OCI-M2 (cell line): ENCODE measurements at regions not wholly inside any gene's neighbourhood (a gene's known extent, or its start where the extent isn't known, plus 50 kb on each side); places are given as distances from the start of the nearest gene placed in this dataset.

ENCODE experiments used
- DNase-seq: peaks from one replicate; lab custom pipeline; 2025; ENCODE audit not compliant: unreplicated experiment; lab: John Stamatoyannopoulos, UW

DNA sequence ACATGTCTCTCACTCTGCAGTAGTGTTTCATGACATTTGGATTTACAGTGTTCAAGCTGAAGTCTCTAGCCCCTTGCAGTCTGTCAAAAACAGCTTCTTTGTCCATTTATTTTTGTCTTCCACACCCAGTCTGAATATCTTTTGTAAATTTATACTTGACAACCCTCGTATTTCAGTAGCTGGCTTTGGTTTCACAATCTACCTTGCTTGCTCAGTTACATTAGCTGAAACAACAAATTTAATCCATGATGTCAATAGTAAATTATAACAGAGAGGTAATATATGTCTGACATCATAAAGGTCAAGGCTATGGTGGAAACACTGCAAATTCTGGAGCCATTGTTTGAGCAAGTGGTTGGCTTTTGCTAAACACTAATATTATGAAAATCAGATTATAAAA lies 328.7 kb downstream of the MTX2 start:
- DNase-seq = no peak

DNA sequence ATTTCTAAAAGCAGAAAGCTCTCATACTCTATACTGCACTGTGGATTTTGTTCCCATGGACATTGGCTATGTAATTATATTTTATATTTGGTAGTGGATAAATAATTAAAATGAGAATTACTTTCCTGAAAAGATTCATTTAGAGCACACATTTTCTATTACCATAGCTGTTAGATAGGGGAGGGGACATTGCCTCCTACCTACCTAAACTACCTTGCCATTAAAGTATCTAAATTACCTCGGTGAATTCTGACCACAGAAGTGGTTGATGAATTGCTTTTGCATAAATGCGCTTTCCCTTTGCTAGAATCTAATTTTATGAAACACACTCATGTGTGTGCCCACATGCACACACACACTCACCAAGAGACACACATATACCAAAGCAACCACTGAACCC lies 329.1 kb downstream of the MTX2 start:
- no peak for DNase-seq

DNA sequence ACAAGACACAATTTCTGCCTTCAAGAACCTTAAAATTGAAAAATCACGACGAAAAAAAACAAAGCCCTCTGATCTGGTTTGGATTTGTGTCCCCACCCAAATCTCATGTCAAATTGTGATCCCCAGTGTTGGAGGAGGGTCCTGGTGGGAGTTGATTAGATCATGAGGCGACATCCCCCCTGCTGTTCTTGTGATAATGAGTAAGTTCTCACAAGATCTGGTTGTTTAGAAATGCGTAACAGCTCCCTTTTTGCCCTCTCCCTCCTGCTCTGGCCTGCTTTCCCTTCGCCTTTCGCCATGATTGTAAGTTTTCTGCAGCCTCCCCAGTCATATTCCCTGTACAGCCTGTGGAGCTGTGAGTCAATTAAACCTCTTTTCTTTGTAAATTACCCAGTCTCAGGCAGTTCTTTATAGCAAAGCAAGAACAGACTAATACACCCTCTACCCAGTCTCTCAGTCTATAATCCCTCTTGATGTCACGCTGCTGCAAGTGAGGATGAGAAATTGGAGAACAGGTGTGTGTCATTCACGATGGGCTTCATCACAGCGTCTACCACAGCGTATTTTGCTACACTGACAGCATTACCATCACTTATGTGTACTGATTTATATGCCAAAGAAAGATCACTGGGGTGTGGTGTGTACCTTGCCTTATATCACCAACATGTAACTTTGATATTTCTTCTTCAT lies 330.7 kb downstream of the MTX2 start:
- DNase-seq = no peak

DNA sequence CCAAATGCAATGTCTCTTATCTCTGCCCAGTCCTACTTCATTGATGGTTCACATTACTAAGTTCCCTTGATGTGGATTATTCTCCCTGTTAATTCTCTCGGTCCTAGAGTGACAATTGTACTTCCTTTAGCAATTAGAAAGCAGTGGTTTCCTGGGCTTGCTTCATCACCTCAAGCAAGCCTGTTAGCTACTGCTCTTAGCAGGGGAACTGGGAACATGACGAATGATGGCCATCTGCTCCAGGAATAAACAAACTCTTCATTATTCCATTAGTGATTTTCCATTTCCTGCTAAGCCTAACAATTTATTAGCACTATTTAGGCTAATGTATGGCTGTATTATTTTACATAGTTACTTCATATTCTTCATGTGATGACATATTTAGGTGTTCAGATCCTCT lies 331.8 kb downstream of the MTX2 start:
- no peak for DNase-seq

DNA sequence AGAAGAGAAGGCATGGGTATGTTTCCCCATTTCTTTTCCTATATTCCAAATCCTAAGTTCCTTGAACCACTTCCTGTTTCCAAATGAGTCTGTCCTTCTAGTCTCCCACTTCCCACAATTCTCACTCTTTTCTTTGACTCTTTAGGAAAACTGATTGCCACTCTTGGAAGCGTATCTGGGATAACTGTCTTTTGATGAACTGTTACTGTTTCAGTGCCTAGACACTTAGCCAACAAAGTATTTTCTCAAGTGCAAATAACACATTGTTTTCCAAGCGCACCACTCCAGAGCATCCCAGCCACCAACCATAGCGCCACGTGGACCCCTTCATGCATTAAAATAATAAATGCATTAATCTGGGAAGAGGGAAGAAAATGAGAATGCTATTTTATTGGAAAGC lies 342.8 kb downstream of the MTX2 start:
- DNase-seq = no peak

DNA sequence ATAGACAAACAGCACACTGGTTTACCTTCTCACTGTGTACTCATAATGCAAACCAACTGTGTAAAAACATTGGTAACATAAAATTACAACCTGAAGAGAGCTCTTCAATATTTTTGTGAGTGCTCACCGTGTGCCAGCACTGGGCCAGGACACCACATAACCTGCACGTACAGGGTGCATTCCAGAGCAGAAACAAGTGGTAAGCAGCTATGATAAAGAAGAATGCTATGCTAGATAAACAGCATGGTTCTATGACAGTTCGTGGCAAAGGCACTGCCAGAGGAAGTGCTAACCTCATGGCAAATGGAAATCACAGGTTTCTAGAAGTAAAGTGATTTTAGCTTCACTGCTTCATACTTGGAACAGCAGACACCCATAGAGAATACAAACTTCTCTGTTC lies 343.5 kb downstream of the MTX2 start:
- no peak for DNase-seq

DNA sequence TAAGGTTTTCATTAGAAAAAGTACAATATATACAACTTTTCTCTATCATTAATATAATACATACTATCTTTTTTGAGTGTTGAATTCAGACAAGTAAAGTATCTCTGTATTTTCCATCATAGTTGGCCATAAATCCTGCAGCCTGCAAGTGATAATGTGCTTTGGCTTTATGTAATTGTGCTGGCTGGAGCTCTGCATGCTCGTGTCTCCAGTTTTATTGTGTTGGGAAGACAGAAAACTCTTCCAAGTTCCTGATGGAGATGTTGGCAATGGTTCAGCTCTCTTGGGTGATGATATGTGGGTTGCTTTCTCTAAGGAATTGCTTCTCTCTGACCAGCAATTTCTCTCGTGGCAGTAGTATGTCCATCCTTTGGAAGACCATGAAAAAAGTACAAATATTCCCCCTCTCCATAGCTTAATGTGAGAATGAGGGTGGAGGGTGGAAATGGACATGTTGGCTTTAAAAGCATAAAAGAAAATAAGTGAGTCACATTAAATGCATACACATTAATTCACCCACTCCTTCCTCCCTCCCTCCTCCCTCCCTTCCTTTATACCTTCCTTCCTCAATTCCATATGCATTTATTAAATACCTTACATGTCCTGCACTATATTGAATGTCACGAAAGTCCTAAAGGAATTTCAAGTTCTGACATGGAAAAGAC lies 344.2 kb downstream of the MTX2 start:
- DNase-seq = no peak

DNA sequence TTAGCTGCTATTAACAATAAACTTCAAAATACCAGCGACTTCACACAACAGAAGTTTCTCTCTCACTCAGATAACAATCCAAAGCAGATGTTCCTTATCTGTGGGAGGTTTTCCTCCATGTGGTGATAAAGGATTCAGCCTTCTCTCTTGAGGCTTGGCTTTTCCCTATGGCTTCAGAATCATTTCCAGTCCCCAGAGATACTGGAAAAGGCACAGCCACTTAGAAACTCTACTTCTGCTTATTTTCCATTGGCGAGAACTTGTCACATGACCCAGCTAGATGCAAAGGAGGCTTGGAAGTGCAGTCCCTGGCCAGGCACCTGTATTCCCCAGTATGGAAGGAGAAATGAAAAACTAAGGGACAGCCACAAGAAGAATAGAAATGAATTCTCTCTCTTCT lies 344.8 kb downstream of the MTX2 start:
- DNase-seq = no peak

DNA sequence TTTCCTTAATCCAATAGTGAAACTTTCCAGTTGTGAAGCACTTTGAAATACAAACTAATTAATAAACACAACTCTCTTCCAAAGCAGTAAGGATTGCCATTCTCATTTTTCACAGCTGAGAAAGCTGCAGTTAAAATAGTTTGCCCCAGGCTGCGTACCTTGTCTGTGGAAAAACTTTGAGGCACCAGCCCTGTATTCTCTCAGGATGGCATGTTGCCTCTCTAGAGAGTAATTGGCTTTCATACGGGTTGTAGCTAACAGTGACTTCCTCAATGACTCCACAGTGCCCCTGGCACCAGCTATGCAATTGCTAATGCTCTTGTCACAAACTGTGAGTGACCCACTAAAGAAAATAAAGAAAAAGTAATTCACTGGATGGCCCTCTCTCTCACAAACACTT lies 345.7 kb downstream of the MTX2 start:
- no peak for DNase-seq

DNA sequence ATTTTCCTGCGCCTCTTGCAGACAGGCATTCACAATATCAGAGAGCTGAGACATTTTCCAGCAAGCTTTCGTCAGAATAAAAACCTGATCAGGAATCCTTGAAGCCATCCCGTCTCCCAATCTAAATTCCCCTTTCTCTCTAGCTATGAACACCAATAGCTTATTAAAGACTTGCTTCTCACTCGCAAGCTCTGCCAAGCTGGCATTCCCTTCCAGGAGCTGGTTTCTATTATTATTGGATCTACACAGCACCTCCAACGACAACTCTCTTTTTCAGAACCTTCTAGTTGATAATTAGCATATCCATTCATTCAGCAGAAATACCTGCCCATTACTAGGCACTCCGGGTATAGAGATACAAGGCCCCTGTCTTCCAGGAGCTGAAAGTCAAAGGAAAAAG lies 350.3 kb downstream of the MTX2 start:
- no peak for DNase-seq

DNA sequence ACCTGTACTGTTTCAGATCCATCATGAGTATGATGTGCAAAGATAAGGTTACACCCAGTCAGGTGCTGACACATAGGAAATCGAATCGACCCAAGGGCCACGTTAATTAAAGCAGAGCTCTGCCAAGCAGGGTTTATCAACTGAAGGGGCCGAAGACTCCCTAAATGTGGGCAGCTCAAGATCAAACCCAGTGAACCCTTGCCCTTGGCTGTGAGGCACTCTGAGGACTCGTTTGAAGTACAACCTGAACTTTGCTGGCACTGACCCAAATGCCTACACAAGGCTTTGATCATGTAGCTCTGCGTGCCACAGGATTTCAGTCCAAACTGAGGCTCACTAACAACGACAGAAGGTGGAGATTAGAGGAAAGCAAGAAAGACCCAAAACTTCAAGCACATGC lies 352.1 kb downstream of the MTX2 start:
- no peak for DNase-seq

DNA sequence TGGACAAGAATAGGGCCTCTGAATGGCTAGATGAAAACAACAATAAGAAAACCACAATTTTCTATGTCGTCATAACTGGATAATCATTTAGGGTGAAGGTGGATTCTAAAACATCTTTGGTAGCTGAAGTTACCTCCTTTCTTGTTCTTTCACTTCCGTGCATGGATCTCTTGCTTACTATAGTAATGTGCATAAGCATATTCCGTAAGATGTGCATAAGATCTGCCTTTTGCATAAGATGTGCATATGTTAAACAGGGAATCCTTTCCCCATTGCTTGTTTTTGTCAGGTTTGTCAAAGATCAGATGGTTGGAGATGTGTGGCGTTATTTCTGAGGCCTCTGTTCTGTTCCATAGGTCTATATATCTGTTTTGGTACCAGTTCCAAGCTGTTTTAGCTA lies 353.6 kb downstream of the MTX2 start:
- no peak for DNase-seq

DNA sequence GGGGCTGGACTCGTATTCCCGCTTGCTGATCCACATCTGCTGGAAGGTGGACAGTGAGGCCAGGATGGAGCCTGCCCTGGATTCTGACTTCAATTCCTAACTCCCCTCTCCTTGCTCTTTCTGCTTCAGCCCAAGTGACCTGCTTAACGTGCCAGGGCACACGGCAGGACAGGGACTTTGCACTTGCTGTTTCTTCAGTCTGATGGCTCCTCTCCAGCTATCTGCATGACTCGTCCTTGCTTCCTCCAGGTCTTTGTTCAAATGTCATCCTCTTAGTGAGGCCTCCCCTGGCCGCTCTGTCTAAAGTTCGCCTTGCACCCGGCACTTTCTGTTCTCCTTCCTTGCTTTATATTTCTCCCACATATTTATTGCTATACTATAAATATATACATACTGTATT lies 357.6 kb downstream of the MTX2 start:
- DNase-seq = no peak

DNA sequence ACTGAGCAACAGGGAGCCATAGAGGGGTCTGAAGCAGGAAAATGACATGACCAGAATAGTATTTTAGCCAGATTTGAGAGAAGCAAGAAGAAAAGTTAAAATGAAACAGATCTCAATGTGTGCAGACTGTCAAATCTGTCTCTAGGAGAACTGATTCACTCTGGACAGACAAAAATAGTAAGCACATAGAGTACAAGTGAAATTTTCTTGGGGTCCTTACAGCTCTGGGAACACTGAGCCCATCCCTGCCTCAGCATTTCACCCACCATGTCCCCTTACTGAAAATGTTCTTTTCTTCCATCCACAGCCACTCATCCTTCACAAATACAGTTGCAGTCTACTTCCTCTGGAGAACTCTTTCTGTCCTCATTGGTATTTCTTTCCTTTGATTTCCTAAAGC lies 359.2 kb downstream of the MTX2 start:
- DNase-seq = no peak

DNA sequence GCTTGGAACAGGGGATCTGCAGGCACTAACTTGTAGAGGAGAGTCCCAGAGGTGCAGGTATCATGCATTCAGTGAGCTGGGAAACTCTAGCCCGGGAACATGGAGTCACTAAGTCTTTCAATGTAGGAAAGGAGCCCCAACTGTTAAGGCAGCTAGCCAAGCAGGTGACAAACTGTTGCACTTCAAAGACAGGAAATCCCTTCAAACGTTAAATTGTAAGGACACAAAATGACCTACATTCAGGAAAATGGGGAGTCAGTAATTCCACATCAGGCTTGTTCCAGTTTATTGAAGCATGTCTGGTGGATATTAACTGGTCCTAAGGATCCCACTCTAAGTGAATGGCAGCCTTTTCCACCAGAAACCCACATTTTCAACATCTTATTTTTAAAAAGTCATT lies 364.5 kb downstream of the MTX2 start:
- no peak for DNase-seq

DNA sequence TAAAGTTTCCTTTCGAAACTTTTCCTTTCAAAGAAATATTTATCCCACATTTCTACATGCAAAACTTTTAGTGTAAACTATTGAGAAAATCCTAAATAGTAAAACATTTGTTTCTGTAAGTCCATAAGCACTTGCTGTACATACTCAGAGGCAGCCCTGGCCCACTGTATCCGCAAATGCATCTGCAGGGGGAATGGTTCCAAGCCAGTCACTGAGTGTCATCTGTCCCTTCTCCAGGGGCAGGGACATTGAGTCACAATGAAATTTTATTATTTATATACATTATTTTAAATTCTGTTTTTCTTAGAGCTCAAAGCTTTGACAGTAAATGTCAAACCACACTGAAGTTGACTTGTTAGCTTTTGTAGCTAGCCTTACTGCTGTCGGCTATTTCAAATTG lies 367.2 kb downstream of the MTX2 start:
- no peak for DNase-seq

DNA sequence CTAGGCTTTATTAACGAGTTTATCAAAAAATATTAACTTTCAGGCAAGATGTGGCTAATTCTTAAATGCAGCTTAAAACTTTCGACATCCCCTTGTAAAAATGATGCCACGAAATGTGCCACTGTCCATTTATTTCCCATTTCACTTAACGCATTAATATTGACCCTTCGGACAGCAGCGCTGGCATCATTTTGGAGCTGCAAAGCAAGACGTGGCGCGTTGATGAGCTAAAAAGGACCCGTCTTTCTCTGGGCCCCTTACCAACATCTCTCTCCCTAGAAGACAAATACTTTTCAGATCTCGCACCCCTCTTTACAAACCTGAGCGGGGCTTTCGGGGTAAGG lies 367.9 kb downstream of the MTX2 start:
- DNase-seq = no peak

DNA sequence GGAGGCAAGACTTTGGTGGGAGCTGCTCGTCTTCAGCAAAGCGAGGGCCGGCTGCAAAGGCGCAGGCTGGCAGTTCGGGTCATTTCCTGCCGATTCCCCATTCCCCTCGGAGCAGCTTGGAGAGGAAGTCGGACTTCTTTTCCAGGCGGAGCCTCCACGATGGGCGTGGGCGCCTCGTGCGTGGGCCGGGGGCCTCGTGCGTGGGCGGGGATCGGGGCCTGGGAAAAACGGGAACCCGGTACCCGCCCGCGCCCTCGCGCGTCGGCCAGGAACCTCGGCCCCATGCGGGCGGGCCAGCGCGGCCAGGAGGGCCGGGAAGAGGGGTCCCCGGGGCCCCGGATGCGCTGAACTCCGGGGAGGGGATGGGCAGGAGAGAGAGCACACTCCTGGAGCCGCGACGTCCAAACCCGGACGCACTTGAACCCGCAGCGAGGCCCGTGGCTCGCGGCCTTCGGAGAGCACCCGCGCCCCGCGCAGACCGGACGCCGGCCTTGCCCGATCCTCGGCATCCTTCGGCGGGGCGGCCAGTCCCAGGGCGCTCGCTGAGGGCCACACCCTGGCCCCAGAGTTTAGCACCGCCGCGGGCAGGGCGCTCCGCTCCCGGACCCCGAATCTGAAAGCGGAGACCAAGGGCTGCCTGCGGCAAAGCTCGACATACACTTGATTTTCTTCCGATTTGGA lies 368.4 kb downstream of the MTX2 start:
- no peak for DNase-seq

DNA sequence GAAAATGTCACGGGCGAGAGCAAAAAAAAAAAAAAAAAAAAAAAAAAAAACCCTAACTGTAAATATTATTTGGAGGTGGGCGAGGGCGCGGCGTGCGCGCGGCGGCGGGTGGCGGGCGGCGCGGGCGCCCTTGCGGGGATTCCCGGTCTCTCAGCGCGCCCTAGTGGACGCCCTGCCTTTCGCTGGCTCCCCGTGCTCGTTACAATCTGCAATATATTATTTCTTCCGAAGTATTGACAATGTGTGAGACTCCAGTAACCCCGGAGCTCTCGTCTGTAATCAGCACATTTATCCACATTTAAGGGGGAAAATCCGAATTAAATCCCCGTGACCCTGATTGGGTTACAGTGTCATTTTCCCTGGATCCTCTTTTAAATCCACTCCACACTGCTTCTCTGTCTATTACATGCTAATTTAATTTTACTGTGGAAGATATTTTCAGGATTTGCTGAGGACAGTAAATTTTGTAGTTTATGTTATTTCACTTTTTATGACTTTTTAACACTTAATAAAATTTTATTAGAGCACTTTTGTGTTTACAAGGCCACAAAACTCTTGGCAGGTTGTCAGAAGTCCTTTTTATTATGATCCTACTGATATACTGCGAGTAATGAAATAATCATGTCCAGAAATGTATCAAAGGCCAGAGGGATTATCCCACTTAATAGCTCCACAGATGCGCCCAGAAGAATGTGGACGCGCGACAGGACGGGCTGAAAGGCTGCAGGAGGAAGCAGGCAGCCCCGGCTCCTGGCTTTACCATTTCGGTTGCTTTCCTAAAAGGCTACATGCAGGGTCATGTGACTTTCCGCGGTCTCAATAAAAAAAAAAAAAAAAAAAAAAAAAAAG lies 369.1 kb downstream of the MTX2 start:
- DNase-seq = no peak

DNA sequence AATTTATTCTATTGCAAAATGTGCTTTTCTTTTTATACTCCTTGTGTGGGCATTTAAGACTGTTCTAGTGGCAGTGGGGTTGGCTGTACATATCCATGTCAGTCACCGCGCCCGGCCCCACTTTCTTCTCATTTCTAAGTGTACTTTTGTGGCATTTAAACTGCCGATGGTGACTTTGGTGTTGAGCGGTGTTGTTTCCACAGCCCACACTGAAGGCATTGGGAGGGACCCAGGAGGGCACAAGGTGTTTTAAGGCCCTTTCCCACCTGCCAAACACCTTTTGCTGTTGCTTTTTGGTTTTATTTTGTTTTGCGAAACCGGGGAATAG lies 369.7 kb downstream of the MTX2 start:
- no peak for DNase-seq

DNA sequence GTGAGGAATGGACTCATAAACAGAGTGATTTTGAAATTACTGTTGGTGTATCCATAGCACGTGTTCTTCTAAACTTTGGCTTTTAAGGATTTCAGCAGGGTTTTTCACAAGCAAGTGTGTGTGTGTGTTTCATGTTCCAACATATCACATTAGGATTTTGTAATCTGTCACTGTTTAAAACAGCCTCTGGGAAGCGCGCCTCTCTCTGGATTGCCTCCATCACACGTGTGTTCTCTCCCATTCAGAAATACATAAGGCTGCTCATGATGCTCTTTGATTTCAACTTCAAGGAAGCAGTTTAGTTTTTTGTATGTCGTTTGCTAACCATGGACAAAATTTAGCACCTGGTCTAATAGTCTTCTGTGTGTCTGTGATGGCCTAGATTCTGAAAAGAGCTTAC lies 370.4 kb downstream of the MTX2 start:
- DNase-seq = no peak

DNA sequence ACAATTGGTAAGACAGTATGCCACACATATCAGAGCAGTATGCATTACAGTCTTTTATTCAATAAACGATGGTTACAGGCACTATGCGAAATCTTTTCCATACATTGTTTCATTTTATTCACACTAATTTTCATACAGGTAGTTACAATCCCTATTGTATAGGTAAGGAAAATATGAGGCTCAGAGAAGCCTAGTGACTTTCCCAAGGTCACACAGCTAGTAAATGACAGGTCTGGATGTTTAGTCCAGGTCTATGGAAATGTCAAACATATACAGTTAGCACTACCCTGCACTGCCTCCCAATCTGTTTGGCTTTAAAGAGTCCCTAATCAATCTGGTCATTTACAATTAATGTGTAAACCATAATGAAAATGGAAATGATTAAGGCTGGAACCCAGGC lies 372.2 kb downstream of the MTX2 start:
- no peak for DNase-seq
